DOHH2 (cell line): ENCODE measurements at regions not wholly inside any gene's neighbourhood (a gene's known extent, or its start where the extent isn't known, plus 50 kb on each side); places are given as distances from the start of the nearest gene placed in this dataset.

Experiments used
- CTCF ChIP-seq: fragments of 200-600 bp; sonication (generic); IDR thresholded peaks from one replicate; pipeline ENCODE4 v1.5.1; 2014; ENCODE audit warnings: antibody characterized with exemption, mild to moderate bottlenecking, low read depth, low read length; ENCODE audit not compliant: poor library complexity, severe bottlenecking
- EZH2phosphoT487 ChIP-seq: fragments of 200-600 bp; sonication (generic); IDR thresholded peaks from 2 replicates; pipeline ENCODE4 v1.6.1; 2017; ENCODE audit warnings: borderline replicate concordance, mild to moderate bottlenecking, antibody characterized with exemption, low read length, moderate library complexity, mixed read lengths

DNA sequence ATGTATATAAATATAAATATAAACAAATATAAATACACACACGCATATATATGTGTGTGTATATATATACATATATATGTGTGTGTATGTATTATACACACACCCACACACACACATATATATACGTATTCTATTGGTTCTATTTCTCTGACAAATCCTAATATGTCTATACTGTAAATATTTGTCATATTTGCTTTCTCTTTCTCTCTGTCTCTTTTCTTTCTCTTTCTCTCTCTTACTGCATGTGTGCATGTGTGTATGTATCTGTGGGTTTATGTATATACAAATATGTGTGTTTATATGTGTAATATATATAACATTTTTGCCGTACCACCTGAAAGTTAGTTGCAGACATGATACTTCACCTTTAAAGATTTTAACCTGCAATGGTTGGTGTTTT lies 174.2 kb upstream of the PLEKHG7 start:
- TF ChIP-seq CTCF (no peak), EZH2phosphoT487 (no peak)
